OCI-LY7 (cell line): ENCODE measurements at regions not wholly inside any gene's neighbourhood (a gene's known extent, or its start where the extent isn't known, plus 50 kb on each side); places are given as distances from the start of the nearest gene placed in this dataset.

Source experiments
- BruUV-seq: library from RNA; stranded (reverse); fragments of 400-500 nt; replicated peaks from 2 replicates; lab custom pipeline; 2021; lab: Mats Ljungman, UMichigan
- CTCF ChIA-PET: fragments of 300-600 bp; sonication (Branson Sonifier 250); formaldehyde crosslinking; loops from one replicate; lab custom pipeline; 2022; ENCODE audit warnings: antibody characterized with exemption; ENCODE audit not compliant: unreplicated experiment; lab: Charles Lee
- POLR2A ChIA-PET: fragments of 300-600 bp; sonication (Branson Sonifier 250); formaldehyde crosslinking; loops from one replicate; lab custom pipeline; 2022; ENCODE audit warnings: antibody characterized with exemption; lab: Charles Lee
- DNase-seq: peaks from one replicate; pipeline ENCODE4 v3.0.0-alpha.2; 2015; ENCODE audit warnings: low spot score
- H2AFZ ChIP-seq: fragments of 200-600 bp; sonication (generic), shearing (Covaris generic); 2 replicates; pipeline ENCODE4 v1.6.1; 2014; ENCODE audit warnings: mild to moderate bottlenecking, antibody characterized with exemption, low read length, moderate library complexity
- H3K27ac ChIP-seq: fragments of 200-600 bp; sonication (generic); 2 replicates; pipeline ENCODE4 v1.5.1; 2014; ENCODE audit warnings: mixed run types, low read depth, mild to moderate bottlenecking, moderate library complexity, low read length, inconsistent platforms; ENCODE audit not compliant: poor library complexity, severe bottlenecking
- H3K36me3 ChIP-seq: fragments of 200-600 bp; sonication (generic); 2 replicates; pipeline ENCODE4 v1.6.1; 2014; ENCODE audit warnings: mild to moderate bottlenecking, antibody characterized with exemption, low read length, moderate library complexity, mixed read lengths; ENCODE audit not compliant: insufficient read depth
- H3K4me1 ChIP-seq: fragments of 200-600 bp; sonication (generic); 2 replicates; pipeline ENCODE4 v1.5.1; 2014; ENCODE audit warnings: mild to moderate bottlenecking, low read length; ENCODE audit not compliant: insufficient read depth, poor library complexity, severe bottlenecking
- H3K4me2 ChIP-seq: fragments of 200-600 bp; sonication (generic); 2 replicates; pipeline ENCODE4 v1.6.1; 2014; ENCODE audit warnings: mild to moderate bottlenecking, low read length
- H3K4me3 ChIP-seq: fragments of 200-600 bp; sonication (generic); 2 replicates; pipeline ENCODE4 v1.5.1; 2014; ENCODE audit warnings: mild to moderate bottlenecking, low read depth, low read length; ENCODE audit not compliant: poor library complexity, severe bottlenecking
- H3K79me2 ChIP-seq: fragments of 200-600 bp; sonication (generic); 2 replicates; pipeline ENCODE4 v1.6.1; 2016; ENCODE audit warnings: low read depth, mild to moderate bottlenecking, low read length, moderate library complexity, mixed read lengths; ENCODE audit not compliant: insufficient read depth
- H3K9me2 ChIP-seq: fragments of 200-600 bp; sonication (generic); 2 replicates; pipeline ENCODE4 v1.6.1; 2016; ENCODE audit warnings: mild to moderate bottlenecking, low read length, mixed read lengths; ENCODE audit not compliant: insufficient read depth
- H3K9me3 ChIP-seq: fragments of 200-600 bp; sonication (generic); 2 replicates; pipeline ENCODE4 v1.6.1; 2014; ENCODE audit warnings: mild to moderate bottlenecking, mixed run types, low read length, mixed read lengths
- H4K20me1 ChIP-seq: fragments of 200-600 bp; sonication (generic); 2 replicates; pipeline ENCODE4 v1.6.1; 2014; ENCODE audit warnings: mild to moderate bottlenecking, antibody characterized with exemption, low read length, moderate library complexity, mixed read lengths; ENCODE audit not compliant: insufficient read depth
- EZH2phosphoT487 ChIP-seq: fragments of 200-600 bp; sonication (generic); IDR thresholded peaks from 2 replicates; pipeline ENCODE4 v1.6.1; 2018; ENCODE audit warnings: low read depth, borderline replicate concordance, mild to moderate bottlenecking, mixed run types, antibody characterized with exemption, low read length, moderate library complexity, mixed read lengths
- intact Hi-C: fragments of 100-400 bp; cut with micrococcal nuclease; formaldehyde crosslinking; loops from one replicate; pipeline ENCODE4 v1.10.0; 2022; ENCODE audit not compliant: unreplicated experiment
- TF ChIP-seq, protein P1 (sequence below): fragments of 200-600 bp; sonication (generic); conservative IDR thresholded peaks from 2 replicates; pipeline ENCODE4 v1.5.1; 2014; ENCODE audit warnings: mild to moderate bottlenecking, antibody characterized with exemption, low read length, moderate library complexity, mixed read lengths

DNA sequence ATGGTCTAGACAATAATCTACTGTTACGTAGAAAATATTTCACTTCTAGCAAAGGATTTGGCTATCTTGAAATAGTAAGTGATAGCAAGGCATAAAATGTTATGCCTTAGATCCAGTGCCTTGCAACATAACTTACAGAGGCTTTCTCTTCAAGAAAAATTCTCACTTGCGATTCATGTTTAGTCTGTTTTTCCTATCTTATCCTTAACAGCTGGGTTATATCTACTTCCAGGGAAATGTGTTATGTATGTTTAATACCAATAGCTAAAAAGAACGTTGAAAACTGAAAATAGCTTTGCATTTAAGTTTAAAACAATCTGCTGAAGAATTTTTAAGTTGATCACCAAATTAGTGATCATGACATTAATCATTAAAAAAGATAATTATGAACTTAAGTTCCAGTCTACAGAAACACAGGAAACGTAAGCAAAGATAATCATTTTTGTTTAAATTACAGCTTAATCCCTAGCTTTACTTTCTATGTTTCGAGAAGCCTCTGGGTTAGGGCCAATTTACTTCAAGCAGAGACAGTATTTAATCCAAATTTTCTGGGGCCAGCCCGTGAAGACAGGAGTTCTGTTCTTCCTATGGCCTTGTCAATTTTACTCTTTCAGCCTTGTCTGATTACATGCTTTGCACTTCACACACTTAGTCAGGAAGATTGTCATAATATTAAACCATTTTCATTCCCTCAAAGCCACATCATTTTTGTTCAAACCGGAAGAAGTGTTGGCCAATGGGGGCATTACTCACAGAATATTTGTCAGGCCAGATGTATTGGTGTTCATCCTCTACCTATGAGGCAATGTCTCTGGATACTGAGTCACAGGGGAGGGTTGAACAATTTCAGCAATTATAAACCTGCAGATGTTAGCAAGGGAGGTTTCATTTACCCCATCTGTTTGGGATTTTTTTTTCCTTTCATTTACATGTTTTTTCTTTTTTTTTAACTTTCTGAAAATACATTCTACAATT is 1132.9 kb upstream of the ZEB2 start:
- Histone ChIP-seq H3K4me1 (no peaks in the 10 kb centered on the region), H3K4me2 (no peak overlapping the region), H4K20me1 (no peaks in the 10 kb centered on the region), H3K9me3 (no peaks in the 10 kb centered on the region), H3K9me2 (no peaks in the 10 kb centered on the region), H3K79me2 (no peaks in the 10 kb centered on the region), H2AFZ (no peak overlapping the region; the same call in 1 of the 2 replicates), H3K27ac (no peak overlapping the region), H3K4me3 (no peak overlapping the region), H3K36me3 (no peaks in the 10 kb centered on the region)
- POLR2A ChIA-PET, result interaction anchor here (0.6 to 1.7 kb wide), 4 partner anchors 9 to 1402 kb away, joined by 3 to 4 read pairs (median 4); no protein-coding TSS in a partner anchor
- DNase-seq, result no peak
- intact Hi-C loops, result no loop called here
- TF ChIP-seq EZH2phosphoT487, result no peak
- TF ChIP-seq, protein P1, sequence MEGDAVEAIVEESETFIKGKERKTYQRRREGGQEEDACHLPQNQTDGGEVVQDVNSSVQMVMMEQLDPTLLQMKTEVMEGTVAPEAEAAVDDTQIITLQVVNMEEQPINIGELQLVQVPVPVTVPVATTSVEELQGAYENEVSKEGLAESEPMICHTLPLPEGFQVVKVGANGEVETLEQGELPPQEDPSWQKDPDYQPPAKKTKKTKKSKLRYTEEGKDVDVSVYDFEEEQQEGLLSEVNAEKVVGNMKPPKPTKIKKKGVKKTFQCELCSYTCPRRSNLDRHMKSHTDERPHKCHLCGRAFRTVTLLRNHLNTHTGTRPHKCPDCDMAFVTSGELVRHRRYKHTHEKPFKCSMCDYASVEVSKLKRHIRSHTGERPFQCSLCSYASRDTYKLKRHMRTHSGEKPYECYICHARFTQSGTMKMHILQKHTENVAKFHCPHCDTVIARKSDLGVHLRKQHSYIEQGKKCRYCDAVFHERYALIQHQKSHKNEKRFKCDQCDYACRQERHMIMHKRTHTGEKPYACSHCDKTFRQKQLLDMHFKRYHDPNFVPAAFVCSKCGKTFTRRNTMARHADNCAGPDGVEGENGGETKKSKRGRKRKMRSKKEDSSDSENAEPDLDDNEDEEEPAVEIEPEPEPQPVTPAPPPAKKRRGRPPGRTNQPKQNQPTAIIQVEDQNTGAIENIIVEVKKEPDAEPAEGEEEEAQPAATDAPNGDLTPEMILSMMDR, result no peak
- no TSS peak for BruUV-seq
- CTCF ChIA-PET, result no interaction called here

DNA sequence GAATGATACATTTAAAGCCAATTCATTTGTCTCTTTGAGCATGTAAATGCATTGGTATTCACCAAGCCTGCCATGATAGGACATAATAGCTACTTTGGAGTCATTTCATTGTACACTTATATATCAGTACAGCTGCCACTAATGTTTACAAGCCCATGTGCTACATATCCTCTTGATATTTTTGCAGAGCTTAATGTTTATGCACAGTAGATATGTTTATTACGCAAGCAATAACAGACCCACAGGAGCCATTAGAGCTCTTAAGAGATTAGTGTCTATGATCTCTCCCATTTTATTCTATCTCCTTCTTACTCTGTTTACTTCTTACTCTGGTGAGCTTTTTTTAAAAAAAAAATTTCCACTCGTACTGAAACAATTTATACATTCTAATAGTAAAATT is 1132.1 kb upstream of the ZEB2 start:
- POLR2A ChIA-PET, result interaction anchor here (0.9 to 1.7 kb wide), 4 partner anchors 8 to 18 kb away, joined by 3 to 4 read pairs (median 3); no protein-coding TSS in a partner anchor
- CTCF ChIA-PET, result no interaction called here
- BruUV-seq, result no TSS peak
- no peak for TF ChIP-seq EZH2phosphoT487
- TF ChIP-seq, protein P1, result no peak
- H3K36me3 ChIP-seq, result no peaks in the 10 kb centered on the region
- no peak overlapping the region for H2AFZ ChIP-seq
- no peaks in the 10 kb centered on the region for H4K20me1 ChIP-seq
- no peaks in the 10 kb centered on the region for H3K9me2 ChIP-seq
- no peak for DNase-seq
- no peaks in the 10 kb centered on the region for H3K4me1 ChIP-seq
- intact Hi-C loops, result no loop called here
- H3K27ac ChIP-seq, result no peak overlapping the region
- no peaks in the 10 kb centered on the region for H3K9me3 ChIP-seq
- no peak overlapping the region for H3K4me2 ChIP-seq
- no peaks in the 10 kb centered on the region for H3K79me2 ChIP-seq
- no peak overlapping the region for H3K4me3 ChIP-seq

DNA sequence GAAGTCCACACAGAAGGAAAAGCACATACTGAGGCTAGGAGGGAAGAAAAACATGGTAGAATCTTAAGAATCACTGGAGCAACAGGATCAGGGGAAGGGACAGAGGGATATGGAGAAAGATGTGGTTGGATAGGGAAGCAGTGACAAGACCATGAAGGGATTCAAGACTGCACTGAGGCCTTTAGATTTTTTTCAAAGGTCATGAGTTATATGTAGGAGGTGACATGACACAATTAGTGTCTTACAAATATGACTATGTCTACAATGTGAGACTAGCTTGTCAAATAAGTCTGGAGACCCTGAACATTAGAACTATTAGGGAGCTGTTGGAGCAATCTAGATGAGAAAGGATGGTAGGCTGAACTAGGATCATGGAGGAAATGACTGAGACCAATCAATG is 1130.3 kb upstream of the ZEB2 start:
- Histone ChIP-seq H3K9me3 (no peaks in the 10 kb centered on the region), H3K9me2 (no peaks in the 10 kb centered on the region), H4K20me1 (no peaks in the 10 kb centered on the region), H3K27ac (no peak overlapping the region), H2AFZ (no peak overlapping the region), H3K4me1 (no peaks in the 10 kb centered on the region), H3K4me3 (no peak overlapping the region), H3K36me3 (no peaks in the 10 kb centered on the region), H3K79me2 (no peaks in the 10 kb centered on the region), H3K4me2 (no peak overlapping the region)
- CTCF ChIA-PET, result no interaction called here
- TF ChIP-seq, protein P1, result no peak
- TF ChIP-seq EZH2phosphoT487, result no peak
- POLR2A ChIA-PET, result interaction anchor here (0.7 to 1.0 kb wide), 2 partner anchors 9 to 116 kb away, joined by 3 read pairs; no protein-coding TSS in a partner anchor
- DNase-seq, result no peak
- no TSS peak for BruUV-seq
- intact Hi-C loops, result no loop called here
